C4-2B (cell line): ENCODE measurements at regions not wholly inside any gene's neighbourhood (a gene's known extent, or its start where the extent isn't known, plus 50 kb on each side); places are given as distances from the start of the nearest gene placed in this dataset.

ENCODE experiments used
- CTCF ChIP-seq: fragments of 450-650 bp; conservative IDR thresholded peaks from 2 replicates; pipeline ENCODE4 v1.5.1; 2017; ENCODE audit warnings: mild to moderate bottlenecking
- ZFX ChIP-seq: fragments of 450-650 bp; IDR thresholded peaks from 2 replicates; pipeline ENCODE4 v1.6.1; 2017

- TF ChIP-seq CTCF (no peak), ZFX (no peak)
These were observed 57.1 kb upstream of the LDLRAD3 start for GRCh38 chr11:35886759-35887158.
